ENCODE measurements at regions not wholly inside any gene's neighbourhood (a gene's known extent, or its start where the extent isn't known, plus 50 kb on each side); places are given as distances from the start of the nearest gene placed in this dataset.
A peak's percentile ranks its signal among the peaks of the same experiment; 100 is the strongest.

GRCh38 chr16:27123795-27124409 lies 57.2 kb downstream of the C16orf82 start:
- DNase-seq (ENCODE audit: low spot score), result no peak
- TF ChIP-seq, protein P1, sequence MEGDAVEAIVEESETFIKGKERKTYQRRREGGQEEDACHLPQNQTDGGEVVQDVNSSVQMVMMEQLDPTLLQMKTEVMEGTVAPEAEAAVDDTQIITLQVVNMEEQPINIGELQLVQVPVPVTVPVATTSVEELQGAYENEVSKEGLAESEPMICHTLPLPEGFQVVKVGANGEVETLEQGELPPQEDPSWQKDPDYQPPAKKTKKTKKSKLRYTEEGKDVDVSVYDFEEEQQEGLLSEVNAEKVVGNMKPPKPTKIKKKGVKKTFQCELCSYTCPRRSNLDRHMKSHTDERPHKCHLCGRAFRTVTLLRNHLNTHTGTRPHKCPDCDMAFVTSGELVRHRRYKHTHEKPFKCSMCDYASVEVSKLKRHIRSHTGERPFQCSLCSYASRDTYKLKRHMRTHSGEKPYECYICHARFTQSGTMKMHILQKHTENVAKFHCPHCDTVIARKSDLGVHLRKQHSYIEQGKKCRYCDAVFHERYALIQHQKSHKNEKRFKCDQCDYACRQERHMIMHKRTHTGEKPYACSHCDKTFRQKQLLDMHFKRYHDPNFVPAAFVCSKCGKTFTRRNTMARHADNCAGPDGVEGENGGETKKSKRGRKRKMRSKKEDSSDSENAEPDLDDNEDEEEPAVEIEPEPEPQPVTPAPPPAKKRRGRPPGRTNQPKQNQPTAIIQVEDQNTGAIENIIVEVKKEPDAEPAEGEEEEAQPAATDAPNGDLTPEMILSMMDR (IDR thresholded peaks at IDR 0.05; ENCODE audit: extremely low read depth, insufficient read depth, missing control alignments), result no peak
- in situ Hi-C loops (cut with MboI; ENCODE audit: low pct_unique_long_range_greater_than_20kb, low sequenced_read_pairs, unreplicated experiment), result loop anchor here (25.0 kb wide), 1 partner anchor 1287 kb away; no protein-coding TSS in a partner anchor

DNA sequence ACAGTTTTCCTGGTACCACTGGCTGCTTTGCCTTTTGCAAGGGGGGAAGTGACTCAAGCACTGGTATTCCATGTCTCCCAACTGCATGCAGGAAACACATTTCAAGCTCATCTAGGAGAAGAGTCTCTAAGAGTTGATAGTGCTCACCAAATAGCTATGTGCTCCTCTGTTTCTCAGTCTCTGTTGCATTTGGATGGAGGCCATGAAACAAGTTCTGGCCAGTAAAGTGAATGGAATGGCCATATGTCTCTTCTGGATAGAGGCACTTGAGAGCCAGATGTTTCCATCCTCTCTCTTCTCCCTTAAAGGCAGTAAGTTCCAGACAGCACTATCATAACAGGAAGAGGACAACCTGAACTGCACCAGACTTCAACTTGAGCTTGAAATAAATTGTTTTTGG lies 60.6 kb downstream of the C16orf82 start:
- in situ Hi-C loops (cut with MboI; ENCODE audit: low pct_unique_long_range_greater_than_20kb, low sequenced_read_pairs, unreplicated experiment), result no loop called here
- TF ChIP-seq, protein P1 (IDR thresholded peaks at IDR 0.05; ENCODE audit: extremely low read depth, insufficient read depth, missing control alignments), result no peak
- DNase-seq (ENCODE audit: low spot score), result no peak

DNA sequence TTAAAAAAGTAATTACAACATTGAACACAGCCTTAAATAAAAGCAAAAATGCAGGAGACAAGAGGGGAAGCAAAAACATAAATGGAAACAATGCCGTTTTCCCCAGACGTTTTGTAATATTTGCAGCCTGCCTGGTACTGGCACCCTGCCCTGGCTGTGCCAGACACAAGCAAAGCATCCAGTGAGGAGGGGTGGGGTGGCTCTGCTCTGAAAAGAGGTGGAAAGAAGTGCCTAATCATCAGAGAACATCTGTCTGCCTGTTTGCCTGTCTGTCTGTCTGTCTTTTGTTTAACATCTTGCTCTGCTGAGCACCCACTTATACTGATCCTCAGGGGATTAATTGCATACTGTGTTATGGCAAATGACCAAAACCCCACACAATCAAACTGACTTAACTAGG lies 62.7 kb downstream of the C16orf82 start:
- in situ Hi-C loops (cut with MboI; ENCODE audit: low pct_unique_long_range_greater_than_20kb, low sequenced_read_pairs, unreplicated experiment), result no loop called here
- no peak for DNase-seq (ENCODE audit: low spot score)
- TF ChIP-seq, protein P1 (IDR thresholded peaks at IDR 0.05; ENCODE audit: extremely low read depth, insufficient read depth, missing control alignments), result no peak

DNA sequence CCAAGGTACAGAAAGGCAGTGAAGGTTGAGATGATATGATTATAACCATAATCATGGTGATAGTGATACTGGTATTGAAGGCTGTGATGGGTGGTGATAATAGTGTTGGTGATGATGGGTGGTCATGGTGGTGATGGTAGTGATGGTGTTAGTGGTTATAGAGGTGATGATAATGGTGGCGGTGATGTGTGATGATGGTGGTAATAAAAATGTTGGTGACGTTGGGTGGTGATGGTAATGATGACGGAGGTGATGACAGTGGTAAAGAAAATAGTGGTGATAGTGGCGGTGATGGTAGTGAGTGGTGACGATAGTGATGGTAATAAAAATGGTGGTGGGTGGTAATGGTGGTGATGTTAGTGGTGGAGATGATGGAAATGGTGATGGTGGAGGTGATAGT lies 65.1 kb upstream of the KDM8 start:
- in situ Hi-C loops (cut with MboI; ENCODE audit: low pct_unique_long_range_greater_than_20kb, low sequenced_read_pairs, unreplicated experiment), result no loop called here
- TF ChIP-seq, protein P1 (IDR thresholded peaks at IDR 0.05; ENCODE audit: extremely low read depth, insufficient read depth, missing control alignments), result no peak
- no peak for DNase-seq (ENCODE audit: low spot score)

GRCh38 chr16:27145630-27146029 lies 57.7 kb upstream of the KDM8 start:
- in situ Hi-C loops (cut with MboI; ENCODE audit: low pct_unique_long_range_greater_than_20kb, low sequenced_read_pairs, unreplicated experiment), result no loop called here
- TF ChIP-seq, protein P1 (IDR thresholded peaks at IDR 0.05; ENCODE audit: extremely low read depth, insufficient read depth, missing control alignments), result no peak
- DNase-seq (ENCODE audit: low spot score), result no peak

DNA sequence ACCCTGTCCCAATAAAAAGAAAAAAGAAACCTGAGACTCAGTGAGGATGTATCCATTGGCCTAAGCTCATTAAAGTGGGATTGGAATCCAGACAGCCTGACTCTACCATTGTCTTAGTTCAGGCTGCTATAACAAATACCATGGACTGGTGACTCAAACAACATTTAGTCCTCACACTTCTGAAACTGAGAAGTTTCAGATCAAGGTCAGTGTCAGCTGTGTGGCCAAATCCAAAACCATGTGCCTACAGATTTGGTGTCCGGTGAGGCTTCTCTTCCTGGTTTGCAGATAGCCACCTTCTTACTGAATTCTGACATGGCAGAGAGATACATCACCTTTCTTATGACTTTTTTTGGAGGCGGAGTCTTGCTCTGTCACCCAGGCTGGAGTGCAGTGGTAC lies 53.3 kb upstream of the KDM8 start:
- in situ Hi-C loops (cut with MboI; ENCODE audit: low pct_unique_long_range_greater_than_20kb, low sequenced_read_pairs, unreplicated experiment), result no loop called here
- DNase-seq (ENCODE audit: low spot score), result peak; percentile 52
- TF ChIP-seq, protein P1 (IDR thresholded peaks at IDR 0.05; ENCODE audit: extremely low read depth, insufficient read depth, missing control alignments), result no peak

Data from GM13977 (cell line).